Activated CD8-positive, alpha-beta memory T cell treated with anti-CD3 and anti-CD28 coated beads for 48 hours (primary cell): ENCODE measurements at regions not wholly inside any gene's neighbourhood (a gene's known extent, or its start where the extent isn't known, plus 50 kb on each side); places are given as distances from the start of the nearest gene placed in this dataset.

ENCODE experiments used
- DNase-seq, 3 experiments: peaks; one replicate each; pipeline ENCODE4 v3.0.0-alpha.2; 2020; ENCODE audit warnings: low read depth in 2 of 3, low spot score in 2 of 3

DNA sequence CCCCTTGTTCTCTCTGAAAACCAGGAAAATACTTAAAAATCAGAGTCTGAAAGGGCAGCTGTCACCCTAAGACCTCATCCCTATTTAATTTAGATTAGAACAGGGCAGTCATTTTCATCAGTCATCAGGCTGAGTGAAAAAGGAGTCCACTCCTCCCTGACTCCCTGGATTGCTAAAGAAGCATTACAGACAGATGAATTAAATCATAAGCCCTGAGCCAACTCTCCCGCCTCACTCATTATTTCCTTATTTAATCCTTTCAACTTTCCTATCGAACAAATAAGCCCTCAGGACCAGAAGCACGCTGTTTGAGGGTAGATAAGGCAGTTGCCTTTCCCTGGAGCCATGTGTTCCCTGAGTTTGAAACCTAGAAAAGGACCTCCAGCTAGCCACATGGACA is 201.9 kb upstream of the ANKRD55 start:
- DNase-seq = no peak

DNA sequence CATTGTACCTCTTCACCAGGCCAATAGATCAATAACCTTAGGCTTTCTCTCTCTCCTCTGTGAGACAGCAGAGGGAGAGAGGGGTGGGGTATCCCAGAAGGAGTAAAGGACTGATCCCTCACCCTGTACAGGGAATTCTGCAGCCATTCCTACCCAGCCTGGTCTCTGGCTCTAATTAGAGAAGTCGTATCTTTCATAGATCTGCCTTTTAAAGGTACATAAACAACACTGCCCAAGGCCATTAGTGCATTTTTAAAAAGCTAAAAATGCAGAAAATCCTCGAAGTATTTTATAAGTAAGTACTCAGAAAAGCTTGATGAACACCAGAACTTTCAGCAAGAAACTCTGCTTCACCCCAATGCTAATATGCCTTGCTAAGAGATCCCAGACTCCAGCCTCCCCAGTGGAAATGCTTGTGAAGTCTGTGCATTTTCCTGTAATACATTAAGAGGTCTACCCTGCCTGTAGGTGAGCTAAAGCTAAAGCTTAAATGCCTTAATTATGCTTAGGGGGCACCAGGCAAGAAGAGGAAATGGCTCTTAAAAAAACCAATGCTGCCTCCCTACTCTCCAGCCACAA is 200.0 kb upstream of the ANKRD55 start:
- DNase-seq = no peak

DNA sequence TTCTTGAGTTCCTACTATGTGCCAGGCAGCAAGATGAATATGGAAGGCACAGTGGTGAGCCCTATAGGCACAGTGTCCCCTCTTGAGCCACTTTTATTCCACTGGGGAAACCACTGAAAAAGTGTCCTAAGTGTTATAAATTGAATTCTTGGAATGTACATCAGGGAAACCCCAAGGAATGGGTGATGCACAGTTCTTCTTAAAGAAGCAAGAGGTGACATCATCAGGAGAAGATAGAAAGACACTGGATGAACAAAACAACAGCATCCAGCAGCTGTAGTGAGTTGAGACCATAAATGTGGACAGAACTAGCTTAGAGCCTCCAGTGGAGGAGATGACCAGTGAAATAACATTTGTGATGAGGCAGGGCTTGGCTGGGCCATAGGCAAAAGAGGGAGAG is 199.2 kb upstream of the ANKRD55 start:
- DNase-seq = no peak

DNA sequence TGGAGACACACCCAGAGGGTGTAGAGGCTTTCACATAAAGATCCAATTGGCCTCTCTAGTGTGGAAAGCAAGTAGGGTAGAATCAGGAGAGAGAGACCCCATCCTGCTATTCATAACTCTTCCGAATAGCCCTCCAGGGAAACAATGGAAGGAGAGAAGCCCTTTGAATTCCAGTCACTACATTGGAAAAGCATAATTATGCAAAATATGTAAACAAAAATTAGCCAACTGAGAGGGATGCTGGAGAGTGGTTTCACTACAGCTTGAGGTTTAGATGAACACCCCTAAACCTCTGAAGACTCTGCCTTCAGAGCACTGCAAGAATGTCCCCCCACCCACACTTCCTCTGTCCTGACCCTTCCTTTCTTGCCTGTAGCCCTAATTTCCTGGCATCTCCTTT is 197.3 kb upstream of the ANKRD55 start:
- no peak for DNase-seq

DNA sequence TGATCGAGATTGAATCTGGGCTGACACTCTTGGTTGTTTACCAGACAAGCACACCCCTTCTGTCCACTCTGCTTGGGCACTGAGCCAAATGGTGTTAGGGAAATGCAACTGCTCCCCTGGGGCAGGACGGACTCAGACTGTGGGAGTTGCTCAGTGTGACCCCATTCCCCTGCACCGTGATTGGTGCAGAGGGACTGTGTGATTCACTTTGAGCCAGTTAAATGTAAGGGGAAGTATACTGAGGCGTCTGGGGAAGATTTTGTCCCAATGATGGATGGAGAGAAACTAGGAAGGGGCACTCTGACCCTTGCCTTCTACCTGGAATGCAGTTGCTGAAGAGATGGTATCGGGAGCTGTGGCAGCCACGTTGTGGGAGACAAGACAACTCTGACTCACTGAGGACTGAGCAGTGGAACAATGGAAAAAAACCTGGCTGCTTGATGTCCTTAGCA is 196.0 kb upstream of the ANKRD55 start:
- DNase-seq = no peak

DNA sequence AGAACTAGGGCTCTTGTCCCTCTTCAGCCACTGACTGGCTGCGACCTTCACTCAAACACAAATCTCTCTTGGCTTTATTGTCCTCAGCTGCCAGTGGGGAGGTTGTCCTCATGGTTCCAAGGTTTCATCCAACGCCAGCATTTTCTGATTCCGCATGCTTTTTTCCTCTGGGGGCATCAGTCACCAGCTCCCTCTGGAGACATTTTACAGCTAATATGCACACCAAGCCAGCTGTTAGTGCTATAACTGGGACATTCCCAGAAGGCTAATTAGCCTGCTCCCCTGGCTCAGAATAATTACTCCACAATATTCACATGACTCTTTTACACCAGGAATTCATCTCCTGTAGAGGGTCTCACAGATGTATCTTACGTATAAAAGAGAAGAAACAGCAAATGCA is 193.6 kb upstream of the ANKRD55 start:
- no peak for DNase-seq

DNA sequence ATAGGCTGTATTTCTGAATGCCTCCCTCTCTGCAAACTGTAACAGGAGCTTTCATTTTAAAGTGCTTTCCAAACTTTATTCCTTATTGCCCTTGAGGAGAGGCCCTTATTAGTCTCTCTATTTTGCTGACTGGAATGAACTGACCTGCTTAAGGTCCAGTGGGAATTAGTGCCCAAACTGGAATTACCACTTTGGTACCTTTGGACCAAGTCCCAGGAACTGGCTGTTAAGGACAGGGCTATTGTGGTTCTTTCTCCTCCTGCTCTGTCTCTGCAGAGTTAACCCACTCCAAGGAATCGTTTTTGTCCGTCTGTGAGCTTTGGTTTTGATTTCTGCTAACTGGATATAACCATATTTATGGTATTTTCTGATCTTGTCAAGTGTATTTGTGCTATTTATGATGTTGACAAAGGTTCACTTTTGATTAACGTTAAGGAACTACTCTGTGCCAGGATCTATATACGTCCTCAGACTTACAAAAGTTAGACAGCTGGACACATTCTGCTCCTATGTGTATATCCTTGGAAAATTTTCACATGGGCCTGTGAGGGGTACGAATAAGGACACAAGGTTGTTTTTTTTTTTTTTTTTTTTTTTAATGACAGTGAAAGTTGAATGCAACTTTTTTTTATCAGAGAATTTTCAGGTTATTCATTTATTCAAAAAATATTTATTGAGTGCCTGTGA is 189.1 kb upstream of the ANKRD55 start:
- DNase-seq = no peak

DNA sequence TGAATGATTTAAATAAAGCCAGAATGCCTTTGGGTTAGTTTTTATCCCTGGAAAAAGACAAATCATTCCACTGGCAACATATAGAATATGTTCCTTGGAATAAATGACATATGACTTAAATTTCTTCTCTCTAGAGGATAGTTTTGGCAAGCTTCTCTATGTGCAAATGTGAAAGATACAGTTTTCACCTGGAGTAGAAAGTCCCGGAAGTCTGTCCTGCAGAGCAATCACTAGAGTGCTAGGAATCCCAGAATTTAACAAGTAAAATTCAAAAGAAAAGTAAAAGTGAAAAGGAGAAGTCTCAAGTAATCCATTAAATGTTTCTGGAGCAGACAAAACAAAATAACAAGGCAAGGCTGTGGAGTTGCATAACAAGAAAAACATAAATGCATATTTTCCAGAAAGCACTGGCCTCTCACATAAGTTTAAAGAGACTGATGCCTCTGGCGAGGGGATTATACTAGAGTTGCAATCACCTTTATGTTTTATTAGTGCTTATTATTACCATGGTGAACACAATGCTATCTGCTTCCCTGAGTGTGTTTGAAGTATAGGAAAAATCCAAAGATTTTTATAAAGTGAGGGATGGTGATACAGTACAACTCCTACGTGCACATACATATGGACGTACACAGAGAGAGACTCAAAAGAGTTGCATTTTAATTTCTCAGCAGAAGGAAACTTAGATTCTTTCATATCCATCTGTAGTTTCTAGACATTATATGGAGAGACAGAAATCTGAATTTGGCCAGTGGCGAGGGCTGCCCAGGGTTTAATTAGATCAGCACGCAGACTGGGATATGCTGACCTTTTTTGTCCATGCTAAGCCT is 188.3 kb upstream of the ANKRD55 start:
- no peak for DNase-seq

DNA sequence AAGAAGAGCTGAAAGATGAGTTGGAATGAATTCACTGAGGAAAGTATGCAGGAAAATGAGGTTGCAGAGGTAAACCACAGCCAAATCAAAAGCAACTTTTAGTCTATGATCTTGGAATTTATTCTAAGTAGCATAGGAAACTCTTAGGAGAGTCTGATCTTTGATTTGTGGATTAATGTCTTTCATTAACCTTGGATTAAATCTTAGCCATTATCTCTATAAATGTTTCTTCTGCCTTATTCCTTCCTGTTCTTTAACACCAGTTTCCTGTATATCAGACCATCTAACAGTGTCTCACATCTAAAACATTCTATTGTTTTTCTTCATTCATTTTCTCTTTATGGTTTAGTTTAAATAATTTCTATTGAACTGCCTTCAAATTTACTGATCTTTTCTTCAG is 187.2 kb upstream of the ANKRD55 start:
- no peak for DNase-seq

DNA sequence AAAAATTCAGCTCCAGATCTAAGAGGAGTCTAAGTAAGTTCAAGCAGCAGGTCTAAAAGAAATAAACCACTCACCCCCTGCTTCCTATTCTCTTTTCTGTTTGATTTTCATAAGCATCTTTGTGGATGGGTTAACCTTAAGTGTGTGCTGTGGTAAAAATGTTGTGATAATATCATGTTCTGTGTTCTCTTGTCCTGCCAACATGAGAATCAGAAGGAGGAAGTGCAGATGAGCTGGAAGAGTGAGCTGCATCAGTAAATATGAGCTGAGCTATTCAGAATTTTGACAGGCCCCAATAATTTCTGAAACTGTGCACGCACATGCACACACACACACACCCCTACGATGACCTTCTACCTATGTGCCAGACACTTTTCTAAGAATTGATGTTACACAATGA is 186.5 kb upstream of the ANKRD55 start:
- DNase-seq = no peak

DNA sequence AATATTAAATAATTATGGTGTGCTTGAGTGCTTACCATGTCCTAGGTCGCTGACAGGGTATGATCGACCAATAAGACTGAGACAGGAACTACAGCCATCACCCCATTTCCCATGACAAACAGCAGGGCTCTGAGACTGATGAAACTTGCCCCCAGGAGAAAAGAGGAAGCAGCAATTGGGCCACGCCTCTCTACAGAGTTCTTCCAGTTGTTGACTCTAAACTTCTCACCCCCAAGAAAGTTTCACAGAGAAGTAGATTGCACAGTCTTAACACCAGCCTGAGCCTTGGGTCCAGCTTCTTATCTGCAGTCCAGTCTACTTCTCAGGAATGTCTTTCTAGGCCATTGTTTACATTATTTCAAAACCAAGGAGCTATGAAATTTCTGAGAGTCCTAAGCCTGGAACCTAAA is 182.2 kb upstream of the ANKRD55 start:
- no peak for DNase-seq

DNA sequence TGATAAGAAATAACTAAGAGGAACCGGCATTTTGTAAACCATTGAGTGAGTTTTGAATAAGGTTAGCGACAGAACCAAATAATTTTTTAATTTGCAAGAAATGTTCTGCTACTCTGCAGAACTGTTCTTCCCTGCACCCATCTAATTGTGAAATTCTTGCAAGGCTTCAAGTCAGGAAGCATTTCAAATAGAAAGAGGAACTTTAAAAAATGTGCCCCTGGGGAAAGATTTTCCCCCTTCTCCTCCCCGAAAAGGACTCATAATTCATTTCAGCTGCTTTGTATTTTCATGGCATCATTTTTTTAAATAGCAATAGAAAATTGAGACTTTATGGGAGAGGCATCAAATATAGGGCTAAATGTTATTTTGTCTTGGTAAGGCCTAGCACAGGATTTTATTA is 180.9 kb upstream of the ANKRD55 start:
- DNase-seq = no peak

DNA sequence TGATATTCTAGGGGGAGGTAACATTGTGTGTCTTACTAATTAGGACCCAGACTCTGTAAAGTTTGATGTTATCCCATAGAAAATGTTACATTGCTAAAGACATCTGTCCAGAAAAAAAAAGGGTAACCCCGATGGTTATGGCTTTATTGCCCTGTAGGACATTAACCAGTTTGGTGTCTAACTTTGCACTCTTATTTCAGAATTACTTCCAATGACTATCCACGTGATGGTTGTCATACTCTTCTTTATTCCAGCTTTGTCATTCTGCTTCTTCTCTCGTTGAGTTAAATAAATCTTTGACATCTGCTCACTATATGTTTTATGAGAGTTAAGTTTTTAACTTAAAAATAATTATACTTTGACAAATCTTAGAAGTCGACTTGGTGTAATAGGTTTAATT is 180.4 kb upstream of the ANKRD55 start:
- no peak for DNase-seq

DNA sequence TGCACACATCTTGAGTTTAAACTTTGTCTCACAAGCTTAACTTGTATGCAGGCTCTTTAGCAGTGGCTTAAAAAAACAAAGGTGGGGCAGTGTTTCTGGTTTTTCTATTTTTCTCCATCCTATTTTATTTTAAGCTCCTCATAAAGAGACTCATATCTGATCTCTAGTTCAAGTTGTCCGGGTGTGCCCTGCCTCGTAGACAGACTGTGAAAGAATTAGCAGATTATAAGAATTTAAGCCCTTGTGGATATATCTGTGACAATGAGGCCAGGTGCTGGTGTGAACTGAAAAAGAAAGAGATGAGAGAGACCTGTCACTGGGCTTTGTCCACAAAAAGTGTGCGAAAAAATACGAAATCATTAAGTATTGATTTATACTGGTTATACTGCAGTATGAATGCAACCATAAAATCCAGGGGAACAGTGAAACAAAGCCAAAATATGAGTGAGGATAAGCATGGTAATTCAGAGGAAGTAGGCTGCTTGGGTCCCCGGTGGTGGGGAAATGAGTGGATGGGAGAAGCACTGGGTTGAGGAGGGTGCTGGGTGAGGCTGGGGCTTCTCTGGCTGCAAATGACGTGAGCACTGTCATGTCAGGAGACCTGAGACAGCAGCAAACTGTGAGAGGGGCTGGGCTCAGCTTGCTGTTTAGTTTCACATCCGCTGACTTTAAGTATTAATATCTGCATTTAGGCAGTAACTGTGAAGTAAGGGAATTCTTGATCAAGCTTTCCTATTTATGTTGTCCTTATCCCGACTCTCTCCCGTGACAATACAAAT is 179.7 kb upstream of the ANKRD55 start:
- DNase-seq = no peak

DNA sequence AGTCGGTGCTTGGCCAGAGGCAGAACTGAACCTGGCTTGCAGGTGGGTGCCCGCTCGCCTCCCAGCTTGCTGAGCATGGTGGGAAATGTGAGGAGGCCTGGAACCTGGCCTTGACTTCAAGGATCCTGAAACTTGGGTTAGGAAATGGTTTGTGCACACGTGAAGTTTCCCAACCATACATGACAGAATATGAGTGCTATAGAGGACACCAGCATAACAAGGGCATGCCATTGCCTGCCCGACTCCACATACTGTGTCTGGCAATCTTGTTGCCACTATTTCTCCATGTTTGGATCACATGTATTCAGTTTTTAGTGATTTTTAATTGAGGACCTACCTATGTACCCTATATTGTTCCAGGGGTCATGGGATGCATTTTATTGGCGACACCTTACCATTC is 177.6 kb upstream of the ANKRD55 start:
- no peak for DNase-seq

DNA sequence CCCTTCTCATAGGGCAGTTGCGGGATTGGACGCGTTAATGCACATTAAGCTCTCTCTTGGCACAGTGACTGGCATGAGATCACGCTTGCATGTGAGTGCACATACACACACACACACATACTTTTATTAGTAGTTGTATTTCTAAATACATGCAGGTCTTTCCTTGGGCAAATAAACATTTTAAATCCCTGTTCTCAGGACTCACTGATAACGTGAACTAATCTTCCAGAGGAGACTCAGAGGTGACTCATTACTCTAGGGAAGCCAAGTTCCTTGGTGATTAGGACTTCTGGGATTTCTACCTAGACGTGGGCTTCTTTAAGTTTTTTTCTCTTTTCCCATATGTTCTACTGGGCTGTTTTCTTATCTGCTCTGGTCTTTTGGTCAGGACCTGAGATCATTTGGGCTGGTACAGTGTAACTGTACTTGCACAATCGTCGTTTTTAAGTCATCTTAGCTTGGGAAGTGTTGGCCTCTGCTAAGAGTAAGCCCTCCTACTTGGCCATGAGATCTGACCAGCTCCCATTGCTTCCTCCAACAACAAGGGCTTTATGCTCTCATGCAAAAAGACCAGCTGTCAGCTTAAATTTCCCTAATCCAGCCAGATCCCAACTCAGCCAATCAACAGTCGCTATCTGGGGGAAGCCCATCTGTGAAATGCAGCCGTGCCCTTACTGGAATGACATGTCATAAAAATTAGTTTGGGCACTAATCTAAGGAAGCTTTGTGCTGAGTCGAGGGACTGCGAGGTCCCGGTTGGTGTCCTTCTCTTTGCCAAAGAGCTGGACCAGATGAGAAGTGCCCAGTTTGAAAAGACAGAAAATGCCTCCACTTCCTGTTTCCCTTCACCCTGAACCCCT is 176.4 kb upstream of the ANKRD55 start:
- no peak for DNase-seq

DNA sequence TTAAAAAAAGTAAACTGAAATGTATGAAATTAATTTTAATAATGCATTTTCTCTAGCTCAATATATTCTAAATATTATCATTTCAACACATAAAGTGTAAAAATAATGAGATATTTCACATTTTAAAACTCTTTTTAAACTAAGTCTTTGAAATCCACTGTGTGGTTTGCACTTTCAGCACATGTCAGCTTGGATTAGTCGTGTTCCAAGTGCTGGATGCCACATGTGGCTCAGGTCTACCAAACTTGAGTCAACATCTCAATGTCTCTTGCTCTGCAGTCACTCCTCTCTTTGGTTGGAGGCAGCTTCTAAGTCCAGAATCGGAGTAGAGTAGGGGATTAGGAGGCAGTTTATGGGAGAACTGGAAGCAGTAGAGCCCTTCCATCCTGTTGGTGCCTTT is 173.7 kb upstream of the ANKRD55 start:
- DNase-seq = no peak

DNA sequence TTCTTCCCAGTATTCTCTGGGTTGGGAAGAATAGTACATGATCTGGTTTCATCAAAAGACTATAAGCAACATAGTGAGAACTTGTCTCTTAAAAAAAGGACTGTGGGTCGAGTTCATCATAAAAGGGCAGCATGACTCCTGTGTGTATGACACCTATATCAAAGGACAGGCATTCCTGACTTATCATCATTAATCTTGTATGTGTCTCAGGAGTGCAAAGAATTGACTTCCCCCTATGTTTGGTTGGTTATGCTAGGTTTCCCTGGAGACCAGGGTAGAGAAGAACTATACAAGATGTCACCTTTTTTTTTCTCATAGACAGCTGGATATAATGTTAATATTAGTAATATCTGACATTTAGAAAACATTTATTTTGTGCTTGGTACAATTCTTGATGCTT is 173.1 kb upstream of the ANKRD55 start:
- no peak for DNase-seq

DNA sequence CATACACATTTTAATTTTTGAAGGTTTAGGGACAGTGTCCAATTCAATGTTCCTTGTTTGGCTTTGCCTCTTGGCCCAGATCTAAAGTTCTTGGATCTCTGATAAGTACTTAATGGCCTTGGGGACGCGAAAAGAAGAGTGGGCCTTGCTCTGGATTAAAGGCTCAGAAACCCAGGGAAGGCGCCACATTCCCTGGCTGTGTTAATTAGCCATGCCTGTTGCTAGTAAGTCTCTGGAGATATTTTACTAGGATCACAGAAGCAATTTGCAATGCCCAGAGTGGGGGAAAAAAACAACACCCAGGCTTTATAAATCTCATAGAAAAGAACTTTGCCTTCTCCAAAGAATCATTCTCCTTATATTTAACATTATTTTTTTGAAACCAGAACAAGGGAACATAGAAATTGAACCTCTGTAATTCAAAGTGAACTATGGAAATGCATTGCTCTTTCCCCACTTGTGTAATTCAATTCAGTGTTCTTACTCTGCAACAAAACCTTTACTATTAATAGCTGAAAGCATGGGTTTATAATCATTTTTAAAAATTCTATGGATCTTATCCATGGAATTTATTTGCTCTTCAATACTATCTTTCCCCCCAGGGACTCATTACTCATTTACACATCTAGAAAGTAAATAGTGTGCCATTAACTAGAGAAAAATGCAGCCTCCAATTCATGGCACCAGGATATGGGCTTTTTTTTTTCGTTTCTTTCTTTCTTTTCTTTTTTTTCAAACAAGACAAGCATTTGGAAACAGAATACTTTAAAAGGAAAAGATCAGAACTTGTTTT is 172.2 kb upstream of the ANKRD55 start:
- DNase-seq = no peak
